GM18507 (cell line): ENCODE measurements at regions not wholly inside any gene's neighbourhood (a gene's known extent, or its start where the extent isn't known, plus 50 kb on each side); places are given as distances from the start of the nearest gene placed in this dataset.
"Not testable (repeated sequence)": the region's sequence is repeated elsewhere in the genome, so short reads cannot be mapped to it uniquely, and the experiment has no call there.

ENCODE experiments used
- DNase-seq: peaks from one replicate; pipeline ENCODE4 v3.0.0; 2011; ENCODE audit warnings: low read depth; ENCODE audit not compliant: insufficient read length; ENCODE audit errors: extremely low spot score
- FAIRE-seq: peaks from 2 replicates; lab custom pipeline; 2011; peaks lifted over from hg19 to GRCh38; lab: Jason Lieb, UNC

DNA sequence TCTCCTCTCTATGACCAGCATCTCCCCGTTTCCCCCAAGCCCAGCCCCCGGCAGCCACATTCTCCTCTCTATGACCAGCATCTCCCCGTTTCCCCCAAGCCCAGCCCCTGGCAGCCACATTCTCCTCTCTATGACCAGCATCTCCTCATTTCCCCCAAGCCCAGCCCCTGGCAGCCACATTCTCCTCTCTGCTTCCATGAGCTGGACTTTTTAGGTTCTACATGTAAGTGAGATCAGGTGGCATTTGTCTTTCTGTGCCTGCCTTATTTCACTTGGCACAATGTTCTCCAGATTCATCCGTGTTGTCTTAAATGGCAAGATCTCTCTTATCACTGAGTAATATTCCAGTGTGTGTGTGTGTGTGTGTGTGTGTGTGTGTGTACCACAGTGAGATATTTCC is 428.1 kb upstream of the B3GAT1 start:
- FAIRE-seq, DNase-seq: not testable (repeated sequence)

DNA sequence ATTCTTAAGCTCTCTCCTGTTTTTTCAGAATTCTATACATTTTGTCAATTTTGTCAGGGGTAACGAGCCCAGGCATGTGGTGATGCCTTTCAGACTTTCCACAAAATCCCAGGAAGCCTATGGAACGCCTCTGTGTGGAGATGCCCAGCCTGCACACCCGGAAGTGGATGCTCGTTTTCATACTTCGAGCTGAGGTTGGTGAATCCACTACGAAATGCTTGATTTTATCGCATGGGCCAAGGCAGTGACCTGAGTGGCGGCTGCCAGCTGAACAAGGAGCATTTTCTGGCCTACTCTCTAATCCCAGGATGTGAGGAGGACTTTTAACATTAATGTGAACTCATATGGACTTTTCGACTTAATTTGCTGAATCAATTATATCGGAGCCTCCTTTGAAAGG is 426.7 kb upstream of the B3GAT1 start:
- DNase-seq (no peak), FAIRE-seq (no peak)

DNA sequence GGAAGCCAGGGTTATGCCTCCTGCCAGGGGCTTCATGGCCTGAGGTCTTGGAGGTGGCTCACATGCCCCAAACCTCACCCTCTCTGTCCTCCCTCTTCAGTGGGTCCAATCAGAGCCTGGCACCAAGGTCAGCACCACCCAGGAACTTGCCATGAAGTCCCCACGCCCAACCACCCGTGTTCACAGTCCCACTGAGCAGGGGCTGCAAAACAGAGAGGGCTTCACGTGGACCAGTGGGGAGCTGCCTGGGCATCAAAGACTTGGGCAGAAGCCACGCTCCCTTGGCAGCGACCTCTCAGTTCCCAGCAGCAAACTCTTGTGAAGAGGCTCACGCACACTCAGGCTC is 425.8 kb upstream of the B3GAT1 start:
- DNase-seq (no peak), FAIRE-seq (no peak)

DNA sequence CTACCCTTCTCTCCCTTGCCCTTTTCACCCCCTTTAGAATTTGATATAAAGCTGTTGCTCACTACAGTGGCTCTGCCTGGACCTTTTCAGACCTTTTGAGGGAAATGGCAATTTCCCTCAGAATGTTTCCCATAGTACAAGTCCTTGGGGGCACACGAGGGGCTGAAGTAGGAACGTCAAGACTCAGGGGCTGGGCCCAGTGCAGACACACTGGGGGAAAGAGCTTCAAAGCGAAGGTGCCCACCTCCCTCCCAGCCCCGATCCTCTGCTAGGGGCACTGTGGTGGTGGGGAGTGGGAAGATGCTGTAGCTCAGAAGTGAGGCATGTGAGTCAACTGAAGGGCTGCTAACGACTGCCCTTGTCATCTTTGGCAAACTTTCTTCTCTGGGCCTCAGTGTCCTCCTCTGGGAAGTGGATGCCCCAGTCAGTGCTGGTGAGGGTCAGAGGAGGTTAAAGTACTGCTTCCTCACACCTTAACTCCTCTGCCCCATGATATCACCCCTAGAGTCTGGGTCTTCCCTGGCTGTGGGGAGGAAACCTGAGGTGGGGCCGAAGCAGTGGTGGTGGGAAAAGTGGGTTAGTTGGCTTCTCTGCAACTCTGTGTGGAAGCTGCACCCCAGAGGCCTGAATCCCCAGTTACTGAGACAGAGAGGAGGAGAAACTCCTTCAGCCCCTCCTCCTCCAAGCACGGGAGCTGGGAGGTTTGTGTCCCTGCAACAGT is 425.3 kb upstream of the B3GAT1 start:
- no peak for DNase-seq
- no peak for FAIRE-seq

DNA sequence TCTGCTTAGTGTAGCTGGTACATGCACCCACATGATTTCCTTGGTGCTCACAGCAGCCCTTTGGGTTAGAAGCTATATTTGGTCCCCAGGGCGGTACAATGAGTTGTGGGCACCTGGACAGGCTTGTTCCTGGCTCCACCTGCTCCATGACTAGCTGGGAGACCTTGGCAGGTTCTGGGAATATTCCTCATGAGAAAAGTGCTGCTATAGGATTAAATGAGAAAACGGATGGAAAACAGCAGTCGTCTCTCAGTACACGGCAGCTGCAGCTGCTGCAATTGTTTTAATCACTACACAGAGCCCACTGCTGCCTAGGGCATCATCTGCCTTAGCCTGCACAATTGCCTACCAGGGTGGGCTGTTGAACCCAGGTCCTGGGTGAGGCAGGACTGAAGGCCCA is 424.5 kb upstream of the B3GAT1 start:
- no peak for FAIRE-seq
- DNase-seq: no peak

DNA sequence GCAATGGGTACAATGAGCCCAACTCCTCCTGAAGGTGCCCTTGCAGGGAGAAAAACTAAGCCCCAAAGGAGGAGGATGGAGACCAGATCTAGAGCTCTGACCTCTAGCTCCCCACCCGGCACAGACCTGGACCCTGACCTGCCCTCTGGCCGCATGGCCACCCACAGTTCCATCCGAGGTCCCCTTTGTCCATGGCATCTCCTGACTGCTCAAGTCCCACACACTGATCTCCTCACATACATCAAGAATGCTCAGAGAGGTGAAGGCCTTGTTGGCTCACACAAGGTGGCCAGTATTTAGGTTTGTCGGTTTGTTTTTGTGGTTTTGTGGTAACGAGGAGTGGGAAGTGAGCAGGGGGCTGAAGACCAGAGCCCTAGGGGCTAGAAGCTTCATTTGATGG is 423.5 kb upstream of the B3GAT1 start:
- DNase-seq: no peak
- no peak for FAIRE-seq

DNA sequence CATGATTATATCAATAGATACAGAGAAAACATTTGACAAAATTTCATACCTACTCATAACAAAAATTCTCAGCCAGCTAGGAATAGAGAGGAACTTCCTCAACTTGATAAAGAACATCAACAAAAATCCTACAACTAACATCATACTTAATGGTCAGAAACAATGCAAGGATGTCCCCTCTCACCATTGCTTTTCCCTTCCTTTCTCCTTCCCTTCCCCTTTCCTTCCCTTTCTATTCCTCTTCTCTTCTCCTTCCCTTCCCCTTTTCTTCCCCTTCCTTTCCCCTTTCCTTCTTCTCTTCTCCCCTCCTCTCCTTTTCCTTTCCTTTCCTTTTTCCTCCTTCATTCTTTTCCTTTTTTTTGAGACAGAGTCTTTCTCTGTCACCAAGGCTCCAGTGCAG is 418.3 kb upstream of the B3GAT1 start:
- DNase-seq (no peak), FAIRE-seq (no peak)

DNA sequence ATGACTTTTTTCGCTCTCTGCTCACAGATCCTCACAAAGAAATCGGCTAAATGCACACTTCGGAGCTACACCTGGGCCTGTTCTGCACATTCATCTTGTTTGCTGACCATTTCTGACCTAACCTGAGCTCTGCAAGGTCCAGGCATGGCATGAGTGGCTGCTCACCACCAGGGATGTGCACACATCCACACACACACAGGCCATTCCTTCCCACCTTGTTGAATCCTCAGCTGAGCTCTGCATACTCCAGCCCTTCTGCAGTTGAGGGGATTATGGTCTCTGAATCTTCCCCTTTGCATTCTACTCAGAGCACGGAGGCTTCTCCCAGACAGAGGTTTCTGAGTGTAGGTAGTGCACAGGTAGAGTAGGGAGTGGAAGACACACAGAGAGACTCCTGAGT is 411.9 kb upstream of the B3GAT1 start:
- no peak for DNase-seq
- FAIRE-seq: no peak

DNA sequence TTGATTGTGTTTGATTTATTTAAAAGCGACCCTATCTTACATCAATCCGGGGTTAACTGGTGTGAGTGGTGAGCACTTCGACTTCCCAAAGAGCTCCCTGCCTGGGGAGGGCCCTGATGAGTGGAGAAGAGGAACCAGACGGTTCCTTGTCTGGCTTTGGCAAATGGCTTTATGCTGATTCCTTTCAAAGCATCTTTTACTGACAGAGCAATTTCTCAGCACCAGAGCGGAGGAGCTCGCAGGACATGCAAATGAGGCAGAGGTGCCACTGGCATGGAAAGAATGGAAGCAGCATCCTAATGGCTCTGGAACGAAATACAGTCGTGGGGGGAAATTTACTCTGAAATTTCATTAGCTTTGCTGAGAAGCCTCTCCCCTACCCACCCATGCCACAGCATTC is 410.9 kb upstream of the B3GAT1 start:
- DNase-seq (no peak), FAIRE-seq (no peak)

DNA sequence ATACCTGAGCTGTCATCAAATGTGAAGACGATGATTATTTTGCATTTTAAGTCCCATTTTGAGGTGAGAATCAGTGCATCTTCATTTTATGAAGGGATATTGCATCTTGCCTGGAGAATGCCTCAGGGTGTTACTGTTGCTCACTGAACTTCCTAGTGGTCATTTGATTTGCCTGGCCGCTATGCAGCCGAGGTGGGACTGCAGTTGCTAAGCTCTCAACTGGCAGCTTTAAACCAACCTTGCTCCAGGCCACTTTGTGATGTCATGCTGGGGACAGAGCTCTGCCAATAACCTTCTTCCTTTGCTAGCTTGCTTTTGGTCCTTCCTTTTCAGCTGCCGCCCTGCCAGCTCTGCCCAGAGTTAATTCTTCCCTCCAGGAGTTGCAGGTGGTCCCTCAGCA is 409.4 kb upstream of the B3GAT1 start:
- DNase-seq (no peak), FAIRE-seq (no peak)

DNA sequence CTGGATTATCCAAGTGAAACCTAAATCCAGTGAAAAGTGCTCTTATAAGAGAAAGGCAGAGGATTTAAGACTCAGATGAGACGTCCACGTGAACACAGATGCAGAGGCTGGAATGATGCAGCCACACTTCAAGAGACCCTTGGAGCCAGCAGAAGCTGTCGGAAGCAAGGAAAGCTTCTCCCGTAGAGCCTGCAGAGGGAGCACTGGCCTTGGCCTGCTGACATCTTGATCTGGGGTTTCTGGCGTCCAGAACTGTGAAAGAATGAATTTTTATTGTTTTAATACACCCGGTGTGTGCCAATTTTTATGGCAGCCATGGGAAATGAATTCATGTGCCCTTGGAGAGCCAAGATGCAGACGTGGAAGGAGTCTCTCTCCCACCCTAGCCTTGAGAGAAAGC is 407.0 kb upstream of the B3GAT1 start:
- FAIRE-seq (no peak), DNase-seq (no peak)

DNA sequence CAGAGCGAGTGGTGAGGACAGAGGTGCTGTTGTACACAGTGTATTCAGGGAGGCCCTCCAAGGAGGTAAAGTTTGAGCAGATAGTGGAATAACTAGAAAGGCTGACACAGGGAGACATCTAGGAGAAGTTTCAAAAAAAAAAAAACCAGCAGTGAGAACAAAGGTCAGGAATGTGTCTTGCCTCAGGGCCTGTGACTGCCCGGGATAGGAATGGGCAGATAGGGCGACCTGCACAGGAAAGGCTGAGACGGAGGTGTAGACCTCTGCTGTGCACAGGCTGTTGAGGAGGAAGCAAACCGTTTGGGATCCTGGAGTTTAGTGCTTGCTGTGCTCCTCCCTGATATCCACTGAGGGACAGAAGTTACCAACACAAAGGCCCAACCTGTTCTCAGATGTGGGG is 406.5 kb upstream of the B3GAT1 start:
- DNase-seq: no peak

DNA sequence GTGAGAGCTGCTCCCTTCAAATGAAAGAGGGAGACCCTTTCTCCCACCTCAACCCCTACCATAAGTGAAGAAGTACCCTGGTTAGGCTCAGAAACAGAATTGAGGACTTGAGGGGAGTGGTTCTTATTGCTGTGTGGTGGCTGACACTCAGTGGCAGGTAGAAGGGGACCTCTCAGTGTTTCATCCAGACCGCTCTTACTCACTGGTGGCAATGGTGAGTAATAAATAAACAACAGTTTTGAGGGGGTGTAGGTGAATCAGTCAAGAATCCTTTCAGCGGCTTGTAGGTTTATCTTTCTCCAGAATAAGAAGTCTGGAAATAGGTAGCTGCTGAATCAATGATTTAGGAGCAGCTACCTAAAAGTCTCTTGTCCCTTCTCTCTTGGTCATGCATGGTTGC is 403.4 kb upstream of the B3GAT1 start:
- no peak for FAIRE-seq
- DNase-seq: no peak

More for the DNA sequence above, 406.5 kb upstream of the B3GAT1 start:
- FAIRE-seq: no peak

DNA sequence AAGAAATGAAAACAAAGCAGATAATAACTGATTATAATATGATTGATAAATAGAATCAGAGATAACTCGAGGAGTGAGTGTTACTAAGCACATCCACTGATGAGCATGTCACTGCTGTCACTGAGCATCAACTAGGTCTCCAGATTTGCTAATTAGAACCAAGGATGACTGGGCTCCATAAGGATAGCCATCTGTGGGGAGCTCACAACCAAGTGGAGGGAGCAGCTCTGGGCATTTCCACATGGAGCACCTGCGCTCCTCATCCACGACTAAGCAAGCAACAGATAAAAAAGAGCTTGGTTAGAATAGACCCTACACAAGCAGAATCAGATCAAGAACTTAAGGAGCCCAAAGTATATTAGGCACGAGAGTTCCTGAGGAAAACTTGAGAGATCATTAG is 396.0 kb upstream of the B3GAT1 start:
- FAIRE-seq (no peak), DNase-seq (no peak)

DNA sequence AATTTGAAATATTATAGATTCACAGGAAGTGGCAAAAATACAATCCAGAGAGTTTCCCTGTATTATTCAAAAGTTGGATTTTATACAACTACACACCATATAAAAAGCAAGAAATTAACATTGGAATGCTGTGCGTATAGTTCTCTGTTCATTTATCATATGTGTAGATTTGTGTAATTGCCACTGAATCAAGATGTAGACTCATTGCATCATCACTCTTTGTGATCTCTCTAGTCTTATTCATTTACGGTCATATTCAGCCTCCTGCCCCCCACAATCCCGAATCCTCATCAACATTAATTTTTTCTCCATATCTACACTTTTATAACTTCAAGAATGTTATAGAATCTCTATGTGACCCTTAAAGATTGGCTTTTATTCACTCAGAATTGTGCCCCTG is 390.6 kb upstream of the B3GAT1 start:
- DNase-seq (no peak), FAIRE-seq (no peak)

DNA sequence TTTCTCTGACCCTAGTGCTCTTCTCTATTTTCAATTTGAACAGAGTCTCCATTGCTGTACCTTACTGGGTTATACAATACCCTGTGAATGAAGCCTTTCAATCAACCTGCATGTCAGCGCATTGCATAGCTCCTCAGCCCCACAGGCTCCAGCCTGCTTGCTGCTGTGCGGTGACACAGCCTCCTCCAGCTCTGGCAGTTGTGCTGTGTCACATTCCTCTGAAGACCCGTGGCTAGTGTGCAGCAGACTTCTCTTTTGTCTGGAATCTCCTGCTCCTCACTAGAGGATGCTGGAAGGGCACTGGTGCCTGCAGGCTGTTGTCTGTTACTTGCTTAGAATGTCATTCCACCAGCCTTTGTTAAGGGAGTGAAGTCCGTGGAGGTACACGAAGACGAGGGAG is 390.1 kb upstream of the B3GAT1 start:
- FAIRE-seq: no peak
- DNase-seq: no peak

DNA sequence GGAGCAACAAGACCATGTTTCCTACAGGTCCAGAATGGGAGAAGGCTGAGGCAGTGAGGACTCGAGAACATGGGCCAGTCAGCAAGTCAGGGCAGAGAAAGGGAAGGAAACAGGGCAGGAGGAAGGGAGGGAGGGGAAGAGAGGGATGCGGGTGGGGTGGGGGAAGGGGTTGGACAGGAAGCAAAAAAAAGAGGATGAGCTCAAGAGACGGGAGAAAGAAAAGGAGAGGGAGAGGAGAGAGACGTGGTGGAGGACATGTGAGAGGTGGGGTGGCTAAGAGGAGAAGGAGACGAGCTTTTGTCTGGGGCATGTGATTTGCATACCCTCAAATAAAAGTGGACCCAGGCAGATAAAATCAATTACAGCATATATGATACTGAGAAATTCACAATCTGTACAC is 389.5 kb upstream of the B3GAT1 start:
- no peak for FAIRE-seq
- DNase-seq: no peak

DNA sequence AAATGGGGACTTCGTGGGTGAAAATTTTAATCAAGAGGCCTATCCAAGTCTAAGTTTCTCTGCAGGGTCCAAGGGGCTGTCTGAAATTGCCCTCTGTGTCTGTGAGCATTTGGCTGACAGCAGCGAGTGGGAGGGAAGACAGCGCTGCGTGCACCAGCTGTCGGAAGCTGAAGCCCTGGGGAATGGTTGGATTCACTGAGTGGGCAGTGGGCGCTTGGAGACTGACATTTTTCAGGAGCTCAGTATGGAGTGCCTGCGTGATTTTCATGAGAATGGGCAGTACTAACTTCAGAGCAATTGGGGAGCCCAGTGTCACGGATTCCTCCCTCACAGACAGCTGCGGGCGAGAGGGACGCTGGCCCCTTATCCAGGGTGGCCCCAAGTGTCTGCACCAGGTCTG is 388.8 kb upstream of the B3GAT1 start:
- no peak for FAIRE-seq

DNA sequence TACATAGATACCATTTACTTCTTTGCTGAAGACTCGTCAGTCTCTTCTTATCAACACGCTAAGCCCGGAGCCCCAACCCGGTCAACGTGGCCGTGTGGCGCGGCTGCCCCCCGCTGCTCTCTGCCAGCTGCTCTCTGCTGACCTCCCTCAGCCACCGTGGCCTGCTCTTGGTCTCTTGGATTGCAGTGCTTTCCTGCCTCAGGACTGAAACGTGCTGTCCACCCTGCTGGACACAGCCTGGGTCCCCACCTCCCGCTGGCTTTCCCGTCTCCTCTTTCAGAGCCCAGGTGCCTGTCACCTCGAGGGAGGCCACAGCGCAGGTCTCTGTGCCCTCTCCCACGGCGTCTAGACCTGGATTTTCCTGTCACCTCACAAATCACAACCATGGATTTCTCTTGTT is 388.1 kb upstream of the B3GAT1 start:
- FAIRE-seq: no peak
- DNase-seq: no peak

More for the DNA sequence above, 388.8 kb upstream of the B3GAT1 start:
- DNase-seq: no peak

DNA sequence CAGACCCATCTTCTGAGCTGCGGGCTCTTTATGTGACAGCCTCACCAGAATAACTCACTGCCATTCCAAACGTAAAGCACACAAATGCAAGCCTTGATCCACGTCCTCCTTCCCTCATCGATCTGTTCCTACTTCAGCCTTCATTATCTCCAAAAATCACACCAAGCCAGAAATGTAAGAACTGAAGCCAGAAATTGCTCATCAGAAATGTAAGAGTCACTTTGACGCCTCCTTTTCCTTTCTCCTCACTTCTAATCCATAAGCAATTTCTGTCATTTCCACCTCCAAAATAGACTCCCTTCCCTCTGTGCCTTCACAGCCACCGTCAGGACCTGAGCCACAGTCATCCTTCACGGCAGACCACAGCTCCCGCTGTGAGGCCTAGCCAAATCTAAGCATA is 387.3 kb upstream of the B3GAT1 start:
- DNase-seq (no peak), FAIRE-seq (no peak)

DNA sequence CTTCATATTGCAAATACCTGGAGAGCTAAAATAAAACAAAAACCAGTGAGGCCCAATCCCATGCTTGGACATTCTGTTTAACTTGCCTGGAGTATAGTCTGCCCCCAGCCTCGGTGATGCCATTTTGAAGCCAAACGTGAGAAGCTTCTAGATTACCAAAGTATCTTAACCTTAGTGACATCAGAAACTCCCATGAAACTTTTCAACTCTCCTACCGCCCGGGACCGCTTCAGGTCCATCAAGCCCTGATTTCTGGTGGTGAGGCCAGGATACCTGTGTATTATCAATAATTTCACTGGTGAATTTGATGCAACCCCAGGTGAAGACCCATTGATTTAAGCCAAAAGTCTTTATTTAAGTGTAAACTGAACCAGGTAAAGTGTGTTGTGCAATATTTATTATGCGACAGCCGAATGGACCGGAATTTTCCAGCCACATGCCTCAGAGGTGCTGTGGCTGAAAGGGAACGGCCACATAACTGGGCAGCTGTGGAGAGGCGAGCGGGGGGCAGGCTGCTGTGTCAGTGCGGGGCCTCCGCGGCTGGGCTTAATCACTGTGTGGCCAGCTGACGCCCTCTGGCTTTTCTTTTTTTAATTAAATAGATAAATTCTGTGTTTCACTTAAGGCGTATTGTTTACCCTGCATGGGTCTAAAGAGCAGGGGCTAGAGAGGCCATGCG is 385.5 kb upstream of the B3GAT1 start:
- no peak for FAIRE-seq
- DNase-seq: no peak

DNA sequence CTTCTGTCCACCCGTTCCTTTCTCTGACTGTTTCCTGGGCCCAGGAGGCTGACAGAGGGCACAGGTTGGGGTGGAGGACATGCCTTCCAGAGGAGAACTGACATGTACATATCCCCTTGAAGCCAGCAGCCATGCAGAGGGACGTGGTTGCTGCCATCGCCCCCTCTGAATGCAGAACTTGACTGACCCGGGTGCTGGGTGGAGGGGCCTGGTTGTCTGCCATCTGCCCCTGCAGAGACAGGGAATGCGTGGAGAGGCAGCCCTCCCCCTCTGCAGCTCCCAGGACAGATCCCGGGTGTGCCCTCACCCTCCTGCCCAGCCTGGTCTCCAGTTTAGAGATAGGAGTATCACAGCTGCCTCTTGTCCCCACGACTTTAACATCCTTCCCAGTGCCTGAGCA is 383.0 kb upstream of the B3GAT1 start:
- FAIRE-seq (no peak), DNase-seq (no peak)
